Mesothelial cell of epicardium (in vitro differentiated cells): ENCODE measurements at regions not wholly inside any gene's neighbourhood (a gene's known extent, or its start where the extent isn't known, plus 50 kb on each side); places are given as distances from the start of the nearest gene placed in this dataset.
"Not testable (repeated sequence)": the region's sequence is repeated elsewhere in the genome, so short reads cannot be mapped to it uniquely, and the experiment has no call there.

ENCODE experiments used
- DNase-seq, 2 experiments: peaks; one replicate each; pipeline ENCODE4 v3.0.0; 2021; ENCODE audit warnings: low spot score in 2 of 2; ENCODE audit not compliant: unreplicated experiment in 2 of 2
- H3K27ac Mint-ChIP-seq: 2 replicates; pipeline ENCODE4 v1.8.0; 2021; ENCODE audit warnings: mixed read lengths
- H3K27me3 Mint-ChIP-seq: 2 replicates; pipeline ENCODE4 v1.8.0; 2021; ENCODE audit warnings: low read depth, mixed read lengths
- H3K36me3 Mint-ChIP-seq: 2 replicates; pipeline ENCODE4 v1.8.0; 2021; ENCODE audit warnings: mixed read lengths
- H3K4me1 Mint-ChIP-seq: 2 replicates; pipeline ENCODE4 v1.8.0; 2021; ENCODE audit warnings: mixed read lengths
- H3K4me3 Mint-ChIP-seq: 2 replicates; pipeline ENCODE4 v1.8.0; 2021; ENCODE audit warnings: mild to moderate bottlenecking, moderate library complexity, mixed read lengths
- H3K9me3 Mint-ChIP-seq: 2 replicates; pipeline ENCODE4 v1.8.0; 2021; ENCODE audit warnings: mixed read lengths
- CTCF ChIP-seq: fragments of 200-600 bp; sonication (generic); IDR thresholded peaks from one replicate; pipeline ENCODE4 v1.5.0; 2021; ENCODE audit warnings: antibody characterized with exemption; ENCODE audit not compliant: unreplicated experiment

GRCh38 chr6:85002847-85003246, 238.4 kb upstream of the TBX18 start:
- H3K36me3 Mint-ChIP-seq: no peaks in the 10 kb centered on the region
- no peak overlapping the region for H3K27ac Mint-ChIP-seq
- no peak for DNase-seq
- H3K27me3 Mint-ChIP-seq: peaks cover 15% of the 10 kb centered on the region
- TF ChIP-seq CTCF: no peak
- no peak overlapping the region for H3K4me3 Mint-ChIP-seq
- no peaks in the 10 kb centered on the region for H3K9me3 Mint-ChIP-seq
- H3K4me1 Mint-ChIP-seq: peaks cover 4% of the 10 kb centered on the region

- DNase-seq: no peak
- TF ChIP-seq CTCF: no peak
- H3K4me3 Mint-ChIP-seq: no peak overlapping the region
- H3K27ac Mint-ChIP-seq: no peak overlapping the region
- no peaks in the 10 kb centered on the region for H3K36me3 Mint-ChIP-seq
- H3K27me3 Mint-ChIP-seq: peaks cover 6% of the 10 kb centered on the region
- no peaks in the 10 kb centered on the region for H3K9me3 Mint-ChIP-seq
- H3K4me1 Mint-ChIP-seq: peaks cover 3% of the 10 kb centered on the region
Observed at GRCh38 chr6:85000001-85000400, 235.6 kb upstream of the TBX18 start.

GRCh38 chr6:84998223-84998622, 233.8 kb upstream of the TBX18 start:
- no peak for TF ChIP-seq CTCF
- DNase-seq: no peak
- H3K27me3 Mint-ChIP-seq: peaks cover 2% of the 10 kb centered on the region
- peaks cover under 1% of the 10 kb centered on the region for H3K9me3 Mint-ChIP-seq
- no peak overlapping the region for H3K4me3 Mint-ChIP-seq
- H3K36me3 Mint-ChIP-seq: no peaks in the 10 kb centered on the region
- H3K4me1 Mint-ChIP-seq: no peaks in the 10 kb centered on the region
- no peak overlapping the region for H3K27ac Mint-ChIP-seq

- H3K27me3 Mint-ChIP-seq, H3K4me3 Mint-ChIP-seq, H3K36me3 Mint-ChIP-seq, H3K4me1 Mint-ChIP-seq, H3K27ac Mint-ChIP-seq, DNase-seq: not testable (repeated sequence)
- peaks cover 46% of the 10 kb centered on the region for H3K9me3 Mint-ChIP-seq
Observed at GRCh38 chr6:84988766-84989165, 224.4 kb upstream of the TBX18 start.

- H3K4me1 Mint-ChIP-seq, H3K36me3 Mint-ChIP-seq, DNase-seq, H3K27me3 Mint-ChIP-seq, H3K4me3 Mint-ChIP-seq, H3K27ac Mint-ChIP-seq: not testable (repeated sequence)
- peaks cover 36% of the 10 kb centered on the region for H3K9me3 Mint-ChIP-seq
Observed at GRCh38 chr6:84985490-84985889, 221.1 kb upstream of the TBX18 start.

DNA sequence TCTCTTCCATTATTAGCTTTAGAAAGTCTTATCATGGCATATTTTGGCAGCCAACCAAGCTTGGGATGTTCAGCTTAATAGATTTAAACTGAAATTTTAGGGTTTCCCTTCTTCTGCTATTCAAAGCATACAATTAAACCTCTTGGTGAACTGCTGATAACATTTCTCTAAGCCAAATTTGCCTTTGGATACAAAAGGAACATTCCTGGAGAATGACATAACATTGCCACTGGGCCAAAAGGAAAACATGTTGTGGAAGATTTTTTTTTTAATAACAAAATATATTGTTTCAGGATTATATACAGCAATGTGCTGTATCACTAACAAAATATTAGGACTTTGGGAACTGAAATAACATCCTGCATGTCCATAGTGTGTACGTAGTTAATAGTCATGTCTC, 215.1 kb upstream of the TBX18 start:
- no peaks in the 10 kb centered on the region for H3K4me1 Mint-ChIP-seq
- H3K27me3 Mint-ChIP-seq: peaks cover 14% of the 10 kb centered on the region
- DNase-seq: no peak
- H3K9me3 Mint-ChIP-seq: peaks cover 17% of the 10 kb centered on the region
- H3K27ac Mint-ChIP-seq: no peak overlapping the region
- H3K4me3 Mint-ChIP-seq: no peak overlapping the region
- TF ChIP-seq CTCF: no peak
- no peaks in the 10 kb centered on the region for H3K36me3 Mint-ChIP-seq

GRCh38 chr6:84977363-84977705, 212.9 kb upstream of the TBX18 start:
- H3K27ac Mint-ChIP-seq: no peak overlapping the region
- TF ChIP-seq CTCF: no peak
- H3K4me1 Mint-ChIP-seq: no peaks in the 10 kb centered on the region
- H3K9me3 Mint-ChIP-seq: peaks cover 4% of the 10 kb centered on the region
- DNase-seq: no peak
- no peaks in the 10 kb centered on the region for H3K36me3 Mint-ChIP-seq
- no peak overlapping the region for H3K4me3 Mint-ChIP-seq
- H3K27me3 Mint-ChIP-seq: peaks cover 21% of the 10 kb centered on the region
